ENCODE measurements at regions not wholly inside any gene's neighbourhood (a gene's known extent, or its start where the extent isn't known, plus 50 kb on each side); places are given as distances from the start of the nearest gene placed in this dataset.

- H3K9me3 Mint-ChIP-seq: no peaks in the 10 kb centered on the region
- H3K4me1 Mint-ChIP-seq (ENCODE audit: low read depth): no peaks in the 10 kb centered on the region
- ChIA-PET POLR2A (no interaction called here), CTCF (no interaction called here)
- H3K27ac Mint-ChIP-seq: no peak overlapping the region
- H3K27me3 Mint-ChIP-seq: peaks cover 1% of the 10 kb centered on the region
- DNase-seq (no peak), ATAC-seq (no peak)
- H3K4me3 Mint-ChIP-seq: no peak overlapping the region
- H3K36me3 Mint-ChIP-seq (ENCODE audit: low read depth): no peaks in the 10 kb centered on the region
- TF ChIP-seq CTCF (IDR thresholded peaks at IDR 0.05): no peak
- intact Hi-C loops (cut with micrococcal nuclease): no loop called here
These were observed 605.7 kb downstream of the DACH1 start for GRCh38 chr13:71261256-71261655.

GRCh38 chr13:71260246-71260645, 606.8 kb downstream of the DACH1 start:
- no peak for DNase-seq
- Mint-ChIP-seq H3K4me3 (no peak overlapping the region), H3K9me3 (no peaks in the 10 kb centered on the region), H3K27ac (no peak overlapping the region), H3K36me3 (ENCODE audit: low read depth) (no peaks in the 10 kb centered on the region), H3K4me1 (ENCODE audit: low read depth) (no peaks in the 10 kb centered on the region), H3K27me3 (peaks cover 1% of the 10 kb centered on the region)
- CTCF ChIA-PET: no interaction called here
- intact Hi-C loops (cut with micrococcal nuclease): no loop called here
- ATAC-seq: no peak
- no peak for TF ChIP-seq CTCF (IDR thresholded peaks at IDR 0.05)
- POLR2A ChIA-PET: no interaction called here

- no peaks in the 10 kb centered on the region for H3K36me3 Mint-ChIP-seq (ENCODE audit: low read depth)
- H3K27ac Mint-ChIP-seq: no peak overlapping the region
- H3K27me3 Mint-ChIP-seq: peaks cover 1% of the 10 kb centered on the region
- DNase-seq (no peak), ATAC-seq (no peak)
- H3K4me3 Mint-ChIP-seq: no peak overlapping the region
- no peak for TF ChIP-seq CTCF (IDR thresholded peaks at IDR 0.05)
- intact Hi-C loops (cut with micrococcal nuclease): no loop called here
- CTCF ChIA-PET: no interaction called here
- H3K4me1 Mint-ChIP-seq (ENCODE audit: low read depth): no peaks in the 10 kb centered on the region
- POLR2A ChIA-PET: no interaction called here
- no peaks in the 10 kb centered on the region for H3K9me3 Mint-ChIP-seq
These were observed 611.4 kb downstream of the DACH1 start for GRCh38 chr13:71255633-71256032.

- no peak for TF ChIP-seq CTCF (IDR thresholded peaks at IDR 0.05)
- Mint-ChIP-seq H3K9me3 (no peaks in the 10 kb centered on the region), H3K27ac (no peak overlapping the region), H3K36me3 (ENCODE audit: low read depth) (no peaks in the 10 kb centered on the region), H3K4me1 (ENCODE audit: low read depth) (no peaks in the 10 kb centered on the region), H3K27me3 (no peaks in the 10 kb centered on the region), H3K4me3 (no peak overlapping the region)
- DNase-seq: no peak
- POLR2A ChIA-PET: no interaction called here
- ATAC-seq: no peak
- intact Hi-C loops (cut with micrococcal nuclease): no loop called here
- CTCF ChIA-PET: interaction anchor here (1.6 kb wide), 1 partner anchor 37 kb away, joined by 3 read pairs; no protein-coding TSS in a partner anchor
These were observed 612.6 kb downstream of the DACH1 start for GRCh38 chr13:71254384-71254783.

GRCh38 chr13:71252184-71252704, 614.8 kb downstream of the DACH1 start:
- Mint-ChIP-seq H3K4me3 (no peak overlapping the region), H3K27ac (no peak overlapping the region), H3K27me3 (no peaks in the 10 kb centered on the region), H3K36me3 (ENCODE audit: low read depth) (no peaks in the 10 kb centered on the region), H3K9me3 (no peaks in the 10 kb centered on the region), H3K4me1 (ENCODE audit: low read depth) (no peaks in the 10 kb centered on the region)
- ATAC-seq (no peak), DNase-seq (no peak)
- TF ChIP-seq CTCF (IDR thresholded peaks at IDR 0.05): no peak
- POLR2A ChIA-PET: no interaction called here
- intact Hi-C loops (cut with micrococcal nuclease): no loop called here
- CTCF ChIA-PET: no interaction called here

Data from activated CD8-positive, alpha-beta T cell treated with anti-CD3 and anti-CD28 coated beads for 36 hours (primary cell).